Astrocyte of the spinal cord (primary cell): ENCODE measurements at regions not wholly inside any gene's neighbourhood (a gene's known extent, or its start where the extent isn't known, plus 50 kb on each side); places are given as distances from the start of the nearest gene placed in this dataset.

Experiments used
- DNase-seq: peaks from one replicate; pipeline ENCODE4 v3.0.0; 2011; ENCODE audit warnings: low read depth, low spot score
- H3K4me3 ChIP-seq: 2 replicates; pipeline ENCODE4 v1.5.1; 2011; ENCODE audit warnings: low read depth, mild to moderate bottlenecking, low read length, moderate library complexity
- in situ Hi-C: cut with HindIII; loops from 2 replicates; pipeline ENCODE4 v1.10.0; 2017; ENCODE audit warnings: low sequenced_read_pairs
- TF ChIP-seq, protein P1 (sequence below): IDR thresholded peaks from 2 replicates; pipeline ENCODE4 v1.5.1; 2012; ENCODE audit warnings: low read depth, mild to moderate bottlenecking, low read length, inconsistent platforms

DNA sequence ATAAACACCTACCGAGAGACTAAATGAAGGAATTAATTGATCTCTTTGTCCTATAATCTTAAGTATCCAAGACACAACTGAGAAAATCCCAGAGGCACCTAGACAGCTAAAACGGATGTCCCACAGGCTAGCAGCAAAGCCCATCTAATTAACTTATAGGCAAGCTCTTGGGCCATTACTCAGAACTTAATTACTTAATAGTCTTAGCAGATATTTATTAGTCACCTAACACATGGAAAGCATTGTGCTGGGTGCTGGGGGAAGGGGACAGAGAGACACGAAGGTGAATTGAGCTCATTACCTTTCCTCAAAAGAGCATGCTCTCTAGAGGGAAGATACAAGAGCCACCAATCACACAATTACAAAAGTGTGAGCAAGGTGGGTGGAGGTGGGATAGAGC, 189.8 kb upstream of the PROK2 start:
- no peak overlapping the region for H3K4me3 ChIP-seq
- in situ Hi-C loops, result no loop called here
- TF ChIP-seq, protein P1, sequence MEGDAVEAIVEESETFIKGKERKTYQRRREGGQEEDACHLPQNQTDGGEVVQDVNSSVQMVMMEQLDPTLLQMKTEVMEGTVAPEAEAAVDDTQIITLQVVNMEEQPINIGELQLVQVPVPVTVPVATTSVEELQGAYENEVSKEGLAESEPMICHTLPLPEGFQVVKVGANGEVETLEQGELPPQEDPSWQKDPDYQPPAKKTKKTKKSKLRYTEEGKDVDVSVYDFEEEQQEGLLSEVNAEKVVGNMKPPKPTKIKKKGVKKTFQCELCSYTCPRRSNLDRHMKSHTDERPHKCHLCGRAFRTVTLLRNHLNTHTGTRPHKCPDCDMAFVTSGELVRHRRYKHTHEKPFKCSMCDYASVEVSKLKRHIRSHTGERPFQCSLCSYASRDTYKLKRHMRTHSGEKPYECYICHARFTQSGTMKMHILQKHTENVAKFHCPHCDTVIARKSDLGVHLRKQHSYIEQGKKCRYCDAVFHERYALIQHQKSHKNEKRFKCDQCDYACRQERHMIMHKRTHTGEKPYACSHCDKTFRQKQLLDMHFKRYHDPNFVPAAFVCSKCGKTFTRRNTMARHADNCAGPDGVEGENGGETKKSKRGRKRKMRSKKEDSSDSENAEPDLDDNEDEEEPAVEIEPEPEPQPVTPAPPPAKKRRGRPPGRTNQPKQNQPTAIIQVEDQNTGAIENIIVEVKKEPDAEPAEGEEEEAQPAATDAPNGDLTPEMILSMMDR, result no peak
- no peak for DNase-seq

DNA sequence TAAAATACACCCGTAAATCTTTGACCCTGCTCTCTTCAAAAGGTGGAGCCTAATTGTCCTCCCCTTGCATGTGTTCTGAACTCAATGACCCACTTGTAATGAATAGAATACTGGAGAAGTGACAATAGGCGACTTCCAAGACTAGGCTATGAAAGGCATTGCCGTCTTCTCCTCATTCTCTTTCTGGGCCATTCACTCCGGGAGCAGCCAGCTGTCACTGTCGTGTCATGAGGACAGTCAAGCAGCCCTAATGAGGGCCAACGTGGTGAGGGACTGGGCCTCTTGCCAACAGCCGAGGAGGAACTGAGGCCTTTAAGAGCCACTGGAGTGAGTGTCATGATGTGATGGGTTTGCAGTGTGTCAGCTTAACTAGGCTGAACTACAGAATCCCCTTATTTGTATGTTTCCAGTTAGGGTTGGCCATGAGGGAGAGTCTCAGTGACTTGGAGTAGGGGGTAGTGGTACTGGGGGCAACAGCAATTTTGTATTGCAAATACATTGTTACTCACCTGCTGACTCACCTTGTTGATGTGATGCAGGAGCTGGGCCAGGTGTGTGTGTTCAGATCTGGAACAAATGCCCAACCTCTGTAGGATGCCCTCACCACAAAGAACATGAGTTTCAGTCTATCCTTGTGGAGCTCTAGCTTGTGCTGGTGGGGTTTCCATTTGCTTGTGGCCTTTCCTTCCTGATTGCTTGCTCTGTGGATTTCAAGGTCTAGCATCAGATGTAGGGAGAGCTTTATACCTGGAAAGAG, 188.5 kb upstream of the PROK2 start:
- in situ Hi-C loops, result no loop called here
- no peak overlapping the region for H3K4me3 ChIP-seq
- DNase-seq, result no peak
- TF ChIP-seq, protein P1, result no peak

DNA sequence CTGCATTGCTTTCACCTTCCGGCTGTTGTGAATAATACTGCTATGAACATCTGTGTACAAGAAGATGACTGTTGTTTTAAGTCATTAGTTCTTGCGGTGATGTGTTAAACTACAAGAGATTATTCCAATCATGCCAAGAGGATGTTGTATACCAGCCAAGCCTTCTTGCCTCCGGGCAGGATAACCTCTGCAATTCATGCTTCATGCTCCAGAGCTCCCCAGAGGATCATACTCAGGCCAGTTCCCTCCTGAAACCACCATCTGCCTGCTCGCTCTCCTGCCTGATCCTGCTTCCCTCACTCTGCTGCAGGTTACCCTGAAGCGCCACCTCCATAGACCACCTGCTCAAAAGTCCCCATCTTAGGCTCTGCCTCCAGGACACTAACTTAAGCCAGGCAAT, 187.1 kb upstream of the PROK2 start:
- in situ Hi-C loops, result no loop called here
- H3K4me3 ChIP-seq, result no peak overlapping the region
- TF ChIP-seq, protein P1, result no peak
- DNase-seq, result no peak

DNA sequence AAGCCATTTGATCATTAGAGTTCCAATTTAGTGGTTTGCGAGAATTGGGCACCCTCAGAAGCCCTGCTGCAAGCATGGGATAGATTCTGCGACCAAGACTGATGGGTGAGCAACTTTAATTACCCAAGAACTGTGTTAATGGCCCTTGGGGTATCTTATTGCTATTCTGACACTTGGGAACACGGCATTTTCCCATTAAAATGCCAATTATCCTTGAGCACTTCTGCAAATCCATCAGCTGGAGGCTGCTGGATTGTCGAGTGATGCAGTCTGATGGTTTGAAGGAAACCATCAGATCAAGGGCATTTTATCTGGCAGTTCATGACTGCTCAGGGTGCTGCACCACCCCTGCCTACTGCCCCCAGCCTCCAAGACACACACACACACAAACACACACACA, 183.6 kb upstream of the PROK2 start:
- DNase-seq, result no peak
- in situ Hi-C loops, result no loop called here
- TF ChIP-seq, protein P1, result no peak
- H3K4me3 ChIP-seq, result no peak overlapping the region

DNA sequence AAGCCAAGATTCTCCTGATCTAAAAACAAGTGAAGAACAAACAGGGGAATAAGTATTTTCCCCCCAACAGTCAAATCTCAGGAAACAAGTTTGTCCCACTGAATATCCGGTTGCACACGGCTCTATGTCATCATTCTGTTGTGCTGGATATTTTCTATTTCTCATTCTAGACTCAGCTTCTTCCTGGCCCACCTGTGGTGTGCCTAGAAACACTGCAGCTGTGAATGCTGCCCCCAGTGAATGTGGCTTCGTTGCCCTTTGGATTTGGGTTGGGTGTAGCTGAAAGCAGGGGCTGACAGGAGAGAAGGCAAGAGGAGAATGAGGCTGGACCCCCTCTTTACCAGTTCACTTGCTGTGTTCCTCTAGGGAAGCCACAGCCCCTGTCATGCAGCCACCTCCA, 181.2 kb upstream of the PROK2 start:
- in situ Hi-C loops, result no loop called here
- H3K4me3 ChIP-seq, result no peak overlapping the region
- DNase-seq, result no peak
- TF ChIP-seq, protein P1, result no peak

DNA sequence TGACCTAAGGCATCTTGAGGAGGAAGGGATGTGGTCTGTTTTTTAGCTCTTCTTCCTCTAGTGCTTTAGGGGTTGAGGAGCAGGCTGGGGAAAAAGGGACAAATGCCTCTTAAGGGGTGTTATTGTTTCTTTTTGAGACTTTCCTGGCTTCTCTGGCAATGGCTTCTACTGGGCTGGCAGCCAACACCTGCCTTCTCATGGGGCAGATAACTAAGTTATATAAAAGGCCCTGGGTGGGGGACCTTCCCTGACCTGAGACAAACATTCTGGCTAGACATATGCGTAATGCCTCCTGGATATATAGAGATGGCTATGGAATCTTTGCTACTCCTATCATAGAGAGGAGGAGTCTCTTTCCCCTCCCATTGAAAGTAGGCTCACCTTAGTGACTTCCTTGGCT, 179.2 kb upstream of the PROK2 start:
- no peak overlapping the region for H3K4me3 ChIP-seq
- TF ChIP-seq, protein P1, result no peak
- in situ Hi-C loops, result no loop called here
- no peak for DNase-seq
